T-helper 22 cell (primary cell): ENCODE measurements at regions not wholly inside any gene's neighbourhood (a gene's known extent, or its start where the extent isn't known, plus 50 kb on each side); places are given as distances from the start of the nearest gene placed in this dataset.
"Not testable (repeated sequence)": the region's sequence is repeated elsewhere in the genome, so short reads cannot be mapped to it uniquely, and the experiment has no call there.

ENCODE experiments used
- DNase-seq: peaks from one replicate; pipeline ENCODE4 v3.0.0-alpha.2; 2020; ENCODE audit warnings: low read depth

DNA sequence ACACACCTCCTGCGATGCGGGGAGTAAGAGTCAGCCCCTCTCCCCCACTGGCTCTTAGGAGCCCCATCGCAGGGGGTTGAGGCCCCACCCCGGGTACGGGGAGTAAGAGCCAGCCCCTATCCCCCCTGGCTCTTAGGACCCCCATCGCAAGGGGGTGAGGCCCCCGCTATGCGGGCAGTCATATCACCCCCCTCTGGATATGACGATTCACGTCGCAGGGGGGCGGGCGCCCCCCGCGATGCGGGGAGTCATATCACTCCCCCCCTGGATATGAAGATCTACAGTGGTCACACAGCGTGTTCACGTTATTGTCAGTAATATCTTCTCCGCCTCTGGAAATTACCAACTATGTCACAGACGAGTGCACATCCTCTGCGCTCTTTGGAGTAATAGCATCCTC is 61.1 kb downstream of the DEFB131A start:
- DNase-seq = not testable (repeated sequence)

GRCh38 chr4:9506672-9507071 is 62.5 kb downstream of the DEFB131A start:
- not testable (repeated sequence) for DNase-seq

DNA sequence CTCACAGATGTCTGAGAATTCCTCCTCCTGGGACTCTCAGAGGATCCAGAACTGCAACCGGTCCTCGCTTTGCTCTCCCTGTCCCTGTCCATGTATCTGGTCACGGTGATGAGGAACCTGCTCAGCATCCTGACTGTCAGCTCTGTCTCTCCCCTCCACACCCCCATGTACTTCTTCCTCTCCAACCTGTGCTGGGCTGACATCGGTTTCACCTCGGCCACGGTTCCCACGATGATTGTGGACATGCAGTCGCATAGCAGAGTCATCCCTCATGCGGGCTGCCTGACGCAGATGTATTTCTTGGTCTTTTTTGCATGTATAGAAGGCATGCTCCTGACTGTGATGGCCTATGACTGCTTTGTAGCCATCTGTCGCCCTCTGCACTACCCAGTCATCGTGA is 68.7 kb downstream of the DEFB131A start:
- DNase-seq = not testable (repeated sequence)

GRCh38 chr4:9519631-9520030 is 75.4 kb downstream of the DEFB131A start:
- DNase-seq = not testable (repeated sequence)

GRCh38 chr4:9522903-9523302 is 78.7 kb downstream of the DEFB131A start:
- not testable (repeated sequence) for DNase-seq

DNA sequence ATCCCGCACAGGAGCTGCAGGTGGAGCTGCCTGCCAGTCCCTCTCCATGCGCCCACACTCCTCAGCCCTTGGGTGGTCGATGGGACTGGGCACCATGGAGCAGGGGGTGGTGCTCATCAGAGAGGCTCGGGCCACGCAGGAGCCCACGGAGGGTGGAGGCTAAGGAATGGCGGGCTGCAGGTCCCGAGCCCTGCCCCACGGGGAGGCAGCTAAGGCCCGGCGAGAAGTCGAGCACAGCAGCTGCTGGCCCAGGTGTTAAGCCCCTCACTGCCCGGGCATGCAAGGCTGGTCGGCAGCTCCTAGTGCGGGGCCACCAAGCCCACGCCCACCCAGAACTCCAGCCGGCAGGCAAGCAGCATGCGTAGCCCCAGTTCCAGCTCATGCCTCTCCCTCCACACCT is 80.2 kb downstream of the DEFB131A start:
- not testable (repeated sequence) for DNase-seq

DNA sequence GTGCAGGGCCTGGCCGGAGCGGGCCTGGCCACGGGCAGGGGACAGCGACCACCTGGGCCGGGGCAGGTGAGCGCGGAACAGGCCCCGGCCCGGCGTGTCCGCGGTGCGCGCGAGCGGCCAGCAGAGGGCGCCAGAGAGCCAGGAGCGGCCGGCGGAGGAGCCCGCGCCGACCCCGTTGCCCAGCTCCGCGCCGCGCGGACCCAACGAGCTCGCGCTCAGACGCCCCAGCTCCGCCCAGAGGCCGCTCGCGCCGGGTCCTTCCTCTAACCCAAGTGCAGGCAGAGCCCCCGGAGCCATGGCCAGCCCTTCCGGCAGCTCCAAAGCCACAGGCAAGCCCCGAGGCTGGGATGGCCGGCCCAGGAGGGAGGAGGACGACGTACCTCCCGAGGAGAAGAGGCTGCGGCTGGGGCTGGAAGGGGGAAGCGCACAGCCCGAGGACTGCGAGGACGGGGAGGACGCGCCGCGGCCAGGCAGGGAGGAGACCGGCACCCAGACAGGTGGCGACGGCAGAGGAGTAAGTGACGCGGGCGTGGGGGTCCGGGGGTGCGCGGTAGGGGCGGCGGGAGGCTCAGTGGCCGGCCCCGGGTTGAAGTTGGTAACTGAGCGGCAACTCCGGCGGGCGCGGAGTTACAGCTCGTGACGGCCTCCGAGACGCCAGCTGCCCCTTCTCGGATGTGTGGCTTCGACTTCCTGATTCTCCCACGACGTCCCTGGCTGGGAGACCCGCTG is 88.1 kb downstream of the DEFB131A start:
- peak; percentile 21 for DNase-seq

DNA sequence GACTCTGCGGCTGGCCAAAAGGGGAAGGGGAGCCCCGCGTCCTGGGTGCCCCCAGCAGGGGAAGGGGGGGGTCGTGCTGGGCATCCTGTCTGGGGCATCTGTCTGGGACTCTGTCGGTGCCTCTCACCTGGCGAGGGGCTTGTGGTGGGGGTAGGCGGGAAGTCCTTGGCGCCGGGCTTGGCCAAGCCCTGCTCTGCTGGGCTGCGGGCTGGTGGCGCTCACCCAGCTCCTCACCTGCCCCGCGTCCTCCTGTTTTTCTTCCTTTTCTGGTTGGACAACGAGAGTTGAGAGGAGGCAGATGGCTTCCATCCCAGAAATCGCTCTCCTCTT is 88.6 kb downstream of the DEFB131A start:
- DNase-seq = not testable (repeated sequence)

DNA sequence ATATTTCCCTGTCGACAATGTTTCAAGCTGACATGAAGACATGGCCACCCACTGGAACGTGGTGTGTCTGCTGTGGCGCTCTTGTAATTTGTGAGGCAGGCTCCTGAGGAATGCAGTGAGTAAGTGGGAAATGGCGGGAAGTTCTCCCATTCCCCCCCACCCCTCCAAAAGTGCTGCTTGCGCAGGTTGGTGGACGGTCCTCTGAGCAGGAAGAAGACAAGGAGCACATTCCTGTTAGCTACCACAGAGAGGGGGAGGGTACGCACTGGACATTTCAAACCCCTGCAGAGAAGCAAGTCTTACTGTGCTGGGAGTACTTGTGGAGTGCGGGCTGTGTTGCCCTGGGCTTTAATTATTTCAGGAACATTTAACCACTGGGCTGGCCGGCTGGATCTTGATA is 92.9 kb downstream of the DEFB131A start:
- DNase-seq = not testable (repeated sequence)

DNA sequence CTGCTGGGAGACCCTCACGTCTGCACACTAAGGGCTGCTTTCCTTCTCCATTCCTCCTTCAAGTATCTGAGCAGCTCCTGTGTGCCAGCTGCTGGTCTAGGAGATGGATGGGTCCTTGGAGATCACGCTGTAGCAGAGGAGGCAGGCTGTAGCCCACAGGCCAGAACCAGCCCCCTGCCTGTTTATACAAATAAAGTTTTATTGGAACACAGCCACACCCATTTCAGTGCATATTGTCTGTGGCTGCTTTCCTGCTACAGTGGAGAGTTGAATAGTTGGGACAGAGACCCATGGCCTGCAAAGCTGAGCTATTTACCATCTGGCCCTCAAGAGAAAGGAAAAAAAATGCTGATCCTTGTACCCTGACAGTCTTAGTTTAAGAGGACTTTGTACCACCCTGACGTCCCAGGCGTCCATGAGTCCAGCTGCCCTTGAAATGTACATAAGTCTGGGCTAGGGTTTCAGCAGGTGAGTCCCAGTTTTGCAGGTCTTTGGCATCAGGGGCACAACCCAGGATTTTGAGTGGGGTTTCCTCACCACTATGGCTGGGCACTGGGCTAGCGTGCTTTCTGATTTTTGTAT is 95.8 kb downstream of the DEFB131A start:
- DNase-seq = not testable (repeated sequence)

- DNase-seq = not testable (repeated sequence)
These were observed 97.2 kb downstream of the DEFB131A start for GRCh38 chr4:9541388-9541915.

- DNase-seq = not testable (repeated sequence)
These were observed 100.6 kb downstream of the DEFB131A start for GRCh38 chr4:9544851-9545250.

DNA sequence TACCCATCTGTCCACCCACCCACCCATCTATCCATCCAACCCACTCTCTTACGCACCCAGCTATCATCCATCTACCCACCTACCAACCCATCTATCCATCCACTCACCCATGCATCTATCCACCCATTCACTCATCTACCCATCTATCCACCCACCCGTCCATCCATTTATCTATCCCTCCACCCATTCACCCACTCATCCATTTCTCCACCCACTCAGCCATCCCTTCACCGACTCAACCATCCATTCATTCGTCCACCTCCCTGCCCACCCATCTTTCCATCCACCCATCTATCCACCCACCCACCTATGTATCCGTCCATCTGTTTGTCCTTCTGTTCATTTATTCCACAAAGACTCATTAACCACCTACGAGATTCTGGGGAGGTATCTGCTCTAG is 103.3 kb downstream of the DEFB131A start:
- not testable (repeated sequence) for DNase-seq

- not testable (repeated sequence) for DNase-seq
These were observed 111.9 kb downstream of the DEFB131A start for GRCh38 chr4:9556076-9556475.

DNA sequence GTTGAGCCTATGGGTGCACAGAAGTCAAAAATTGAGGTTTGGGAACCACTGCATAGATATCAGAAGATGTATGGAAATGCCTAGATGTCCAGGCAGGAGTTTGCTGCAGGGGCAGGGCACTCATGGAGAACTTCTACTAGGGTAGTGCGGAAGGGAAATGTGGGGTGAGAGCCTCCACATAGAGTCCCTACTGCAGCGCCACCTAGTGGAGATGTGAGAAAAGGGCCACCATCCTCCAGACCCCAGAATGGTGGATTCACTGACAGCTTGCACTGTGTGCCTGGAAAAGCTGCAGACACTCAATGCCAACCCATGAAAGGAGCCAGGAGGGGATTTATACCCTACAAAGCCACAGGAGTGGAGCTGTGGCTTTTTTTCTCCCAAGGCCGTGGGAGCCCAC is 133.7 kb downstream of the DEFB131A start:
- DNase-seq = not testable (repeated sequence)

GRCh38 chr4:9582880-9583279 is 138.7 kb downstream of the DEFB131A start:
- DNase-seq = not testable (repeated sequence)

DNA sequence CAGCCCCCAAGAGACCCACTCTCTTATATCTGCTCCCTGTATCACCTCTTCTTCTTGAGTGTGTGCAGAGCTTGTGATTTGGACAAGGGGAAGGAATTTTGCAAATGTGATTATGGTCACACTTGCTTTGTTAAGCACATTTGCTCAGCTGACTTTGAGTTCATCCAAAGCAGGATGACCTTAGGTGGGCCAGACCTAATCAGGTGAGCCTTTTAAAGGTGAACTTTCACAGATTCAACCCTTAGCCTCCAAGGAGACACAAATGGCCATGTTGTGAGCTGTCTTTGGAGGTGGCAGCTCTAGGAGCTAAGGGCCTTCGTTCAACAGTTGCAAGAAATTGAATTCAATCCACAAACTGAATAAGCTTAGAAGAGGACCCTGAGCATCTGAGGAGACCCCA is 147.8 kb downstream of the DEFB131A start:
- DNase-seq = no peak

- no peak for DNase-seq
These were observed 150.7 kb downstream of the DEFB131A start for GRCh38 chr4:9594948-9595347.

- not testable (repeated sequence) for DNase-seq
These were observed 151.3 kb downstream of the DEFB131A start for GRCh38 chr4:9595531-9595930.

DNA sequence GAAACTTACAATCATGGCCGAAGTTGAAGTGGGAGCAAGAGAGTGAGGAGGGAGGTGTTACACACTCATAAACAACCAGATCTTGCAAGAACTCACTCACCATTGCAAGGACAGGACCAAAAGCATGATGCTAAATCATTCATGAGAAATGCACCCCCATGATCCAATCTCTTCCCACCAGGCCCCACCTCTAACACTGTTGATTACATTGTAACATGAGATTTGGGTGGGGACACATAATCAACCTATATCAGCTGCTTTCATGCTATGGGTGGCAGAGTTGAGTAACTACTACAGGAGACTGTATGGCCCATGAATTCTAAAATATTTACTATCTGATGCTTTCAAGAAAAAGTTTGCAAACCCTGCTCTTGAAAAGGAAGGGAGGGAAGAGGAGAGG is 155.1 kb downstream of the DEFB131A start:
- no peak for DNase-seq

DNA sequence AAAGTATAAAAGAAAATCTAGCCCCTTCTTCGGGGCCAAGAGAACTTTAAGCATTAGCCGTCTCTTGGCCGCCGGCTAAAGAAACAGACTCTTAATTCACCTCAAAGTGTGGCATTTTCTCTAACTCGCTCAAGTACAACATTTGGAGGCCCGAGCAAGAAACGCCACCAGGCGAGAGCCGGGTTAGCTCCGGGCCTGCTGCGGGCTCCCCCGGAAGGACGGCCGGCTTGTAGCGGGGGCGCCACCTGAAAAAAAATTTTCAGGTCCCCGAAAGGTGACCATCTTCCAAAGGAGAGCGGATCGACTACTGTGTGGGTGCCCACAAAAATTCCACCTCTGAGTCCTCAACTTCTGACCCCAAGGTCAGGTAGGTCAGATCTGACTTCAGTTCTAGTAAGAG is 156.0 kb downstream of the DEFB131A start:
- DNase-seq = no peak

DNA sequence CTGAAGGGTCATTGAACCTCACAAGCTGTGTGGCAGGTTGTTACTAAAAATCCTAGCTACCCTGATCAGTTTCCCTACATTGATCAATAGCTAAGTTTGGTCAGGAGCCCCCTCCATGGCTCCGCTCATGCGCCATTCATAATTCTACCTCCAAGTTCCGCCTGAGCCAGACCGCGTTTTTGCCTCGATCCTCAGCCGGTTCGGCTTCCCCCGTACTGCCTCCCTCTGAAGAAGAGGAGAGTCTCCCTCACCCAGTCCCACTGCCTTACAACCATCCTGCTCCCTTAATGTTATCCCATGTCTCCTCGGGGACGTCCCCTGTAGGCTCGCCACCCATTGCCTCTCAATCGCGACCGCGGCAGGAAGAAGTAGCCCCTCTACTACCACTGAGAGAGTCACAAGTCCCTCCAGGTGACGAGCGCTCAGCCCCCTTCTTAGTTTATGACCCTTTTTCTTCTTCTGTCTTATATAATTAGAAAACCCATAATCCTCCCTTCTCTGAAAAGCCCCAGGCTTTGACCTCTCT is 158.2 kb downstream of the DEFB131A start:
- DNase-seq = no peak
